ENCODE measurements at regions not wholly inside any gene's neighbourhood (a gene's known extent, or its start where the extent isn't known, plus 50 kb on each side); places are given as distances from the start of the nearest gene placed in this dataset.

DNA sequence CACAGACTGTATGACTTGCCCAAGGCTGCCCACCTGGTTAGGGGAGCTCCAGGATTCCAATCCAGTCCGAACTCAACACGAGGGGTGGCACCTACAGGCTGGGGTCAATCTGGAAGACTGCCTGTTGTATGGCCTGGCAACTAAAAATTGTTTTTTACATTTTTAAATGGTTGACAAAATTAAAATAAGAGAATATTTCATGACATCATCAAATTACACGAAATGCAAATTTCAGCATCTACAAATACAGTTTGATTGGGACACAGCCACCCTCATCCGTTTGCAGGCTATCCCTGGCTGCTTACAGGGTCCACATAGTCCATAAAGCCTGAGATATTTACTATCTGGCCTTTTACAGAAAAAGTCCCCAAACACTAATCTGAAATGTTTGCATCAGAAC lies 235.9 kb upstream of the GMDS start:
- peaks cover 25% of the 10 kb centered on the region for H3K4me1 Mint-ChIP-seq (ENCODE audit: unreplicated experiment)
- DNase-seq (ENCODE audit: extremely low spot score, unreplicated experiment): no peak

DNA sequence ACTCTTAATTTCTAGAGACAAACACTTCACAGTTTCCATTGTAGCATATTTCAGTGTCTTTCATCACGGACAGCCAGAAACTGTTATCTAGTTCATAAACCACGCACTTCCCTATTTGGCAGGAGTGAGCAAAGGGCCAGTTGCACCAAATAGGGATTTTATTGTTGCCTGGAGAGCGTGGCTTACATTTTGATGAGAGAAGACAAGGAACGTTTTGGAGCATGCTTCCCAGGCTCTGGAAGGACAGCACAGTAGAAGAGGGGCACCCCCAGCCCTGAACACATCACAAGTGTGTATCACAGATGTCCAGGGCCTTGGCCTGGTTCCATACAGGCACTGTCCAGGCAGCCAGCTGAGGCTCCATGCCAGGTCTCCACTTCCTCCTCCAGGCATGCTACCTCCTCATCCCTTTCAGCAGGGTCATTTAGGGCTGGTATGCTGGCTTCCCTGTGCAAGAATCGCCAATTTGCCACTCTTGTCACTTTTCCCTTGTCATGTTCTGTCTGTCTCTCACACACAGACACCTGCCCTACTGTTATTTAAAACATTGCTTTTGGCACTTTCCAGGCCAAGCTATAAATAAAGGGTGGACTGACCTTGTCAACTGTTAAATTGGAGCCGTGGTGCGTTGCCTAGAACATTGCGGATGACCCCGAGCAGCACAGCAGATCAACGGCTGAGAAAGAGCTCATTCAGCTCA lies 235.0 kb upstream of the GMDS start:
- Mint-ChIP-seq H3K9me3 (peaks cover 9% of the 10 kb centered on the region), H3K36me3 (no peaks in the 10 kb centered on the region), H3K27ac (no peak overlapping the region), H3K4me3 (no peak overlapping the region), H3K27me3 (peaks cover 11% of the 10 kb centered on the region), H3K4me1 (ENCODE audit: unreplicated experiment) (peaks cover 28% of the 10 kb centered on the region)
- no peak for DNase-seq (ENCODE audit: extremely low spot score, unreplicated experiment)
- no peak for TF ChIP-seq CTCF (conservative IDR thresholded peaks at IDR 0.05)

More for the DNA sequence above, 235.9 kb upstream of the GMDS start:
- no peaks in the 10 kb centered on the region for H3K36me3 Mint-ChIP-seq
- H3K4me3 Mint-ChIP-seq: no peak overlapping the region
- peaks cover 10% of the 10 kb centered on the region for H3K27me3 Mint-ChIP-seq
- H3K27ac Mint-ChIP-seq: no peak overlapping the region
- peaks cover 6% of the 10 kb centered on the region for H3K9me3 Mint-ChIP-seq
- TF ChIP-seq CTCF (conservative IDR thresholded peaks at IDR 0.05): no peak

DNA sequence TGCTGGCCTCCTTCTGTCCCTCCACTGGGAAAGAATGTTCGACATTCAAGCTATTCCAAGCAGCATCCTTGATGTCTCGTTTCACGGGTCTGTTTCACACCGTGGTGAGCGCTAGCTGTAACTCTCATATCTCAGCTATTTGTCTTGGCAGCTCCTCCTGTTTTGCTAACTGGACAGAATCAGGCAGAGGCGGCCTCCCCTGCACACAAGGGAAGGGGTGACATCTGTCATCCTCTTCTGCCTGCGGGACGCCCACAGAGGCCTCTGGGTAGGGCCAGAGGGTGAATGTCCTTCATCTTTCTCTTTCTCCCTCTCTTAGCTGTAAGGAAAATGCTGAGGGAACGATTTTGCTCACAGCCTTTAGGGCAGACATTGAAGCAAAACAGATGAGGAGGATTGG lies 232.8 kb upstream of the GMDS start:
- Mint-ChIP-seq H3K4me3 (peak overlapping the region; percentile 46), H3K9me3 (peaks cover 9% of the 10 kb centered on the region), H3K27ac (peak overlapping the region; percentile 99), H3K4me1 (ENCODE audit: unreplicated experiment) (peaks cover 28% of the 10 kb centered on the region), H3K27me3 (peaks cover 11% of the 10 kb centered on the region), H3K36me3 (no peaks in the 10 kb centered on the region)
- DNase-seq (ENCODE audit: extremely low spot score, unreplicated experiment): no peak
- no peak for TF ChIP-seq CTCF (conservative IDR thresholded peaks at IDR 0.05)

DNA sequence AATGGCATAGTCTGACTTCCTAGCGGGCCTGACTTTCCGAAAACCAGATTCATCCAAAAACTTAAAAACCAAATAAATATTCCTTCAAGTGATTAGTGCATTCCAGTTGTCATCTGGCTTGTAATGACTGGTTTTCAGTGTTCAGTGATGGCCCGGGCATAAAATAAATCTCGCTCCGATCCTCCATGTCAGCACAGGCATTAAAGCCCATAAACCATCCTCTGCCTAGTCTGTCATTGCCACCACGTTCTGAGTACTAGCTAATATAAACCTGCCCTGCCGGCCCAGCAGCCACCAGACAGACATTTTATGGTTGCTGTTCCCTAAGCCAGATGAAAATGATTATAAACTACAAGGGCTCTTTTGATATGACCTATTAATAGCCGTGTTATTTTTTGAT lies 232.3 kb upstream of the GMDS start:
- Mint-ChIP-seq H3K36me3 (no peaks in the 10 kb centered on the region), H3K4me1 (ENCODE audit: unreplicated experiment) (peaks cover 28% of the 10 kb centered on the region), H3K9me3 (peaks cover 6% of the 10 kb centered on the region), H3K27ac (peak overlapping the region; percentile 99), H3K27me3 (peaks cover 11% of the 10 kb centered on the region), H3K4me3 (peak overlapping the region; percentile 12)
- DNase-seq (ENCODE audit: extremely low spot score, unreplicated experiment): no peak
- TF ChIP-seq CTCF (conservative IDR thresholded peaks at IDR 0.05): no peak

DNA sequence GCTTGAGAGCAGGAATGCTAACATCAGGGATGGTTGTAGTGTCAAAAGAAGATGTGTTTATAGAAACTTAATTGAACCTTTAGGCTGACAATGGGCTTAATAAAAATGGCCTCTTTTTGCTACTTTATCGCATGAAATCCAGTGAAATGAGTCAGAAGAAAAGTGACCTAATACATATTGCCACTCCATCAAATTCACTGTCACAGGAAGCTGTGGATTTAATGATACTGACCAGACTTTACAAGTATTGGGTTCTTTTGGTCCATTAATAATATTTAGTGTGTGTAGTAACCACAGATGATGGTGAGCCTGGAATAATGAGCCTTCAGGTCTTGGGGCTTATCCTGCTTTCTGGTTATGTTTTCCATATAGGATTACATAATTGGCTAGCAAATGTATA lies 231.8 kb upstream of the GMDS start:
- Mint-ChIP-seq H3K27ac (peak overlapping the region; percentile 99), H3K9me3 (peaks cover 5% of the 10 kb centered on the region), H3K4me3 (peak overlapping the region; percentile 12), H3K4me1 (ENCODE audit: unreplicated experiment) (peaks cover 28% of the 10 kb centered on the region), H3K36me3 (no peaks in the 10 kb centered on the region), H3K27me3 (peaks cover 11% of the 10 kb centered on the region)
- TF ChIP-seq CTCF (conservative IDR thresholded peaks at IDR 0.05): no peak
- no peak for DNase-seq (ENCODE audit: extremely low spot score, unreplicated experiment)
